Mucosa of stomach (tissue), 1 donor: ENCODE measurements at regions not wholly inside any gene's neighbourhood (a gene's known extent, or its start where the extent isn't known, plus 50 kb on each side); places are given as distances from the start of the nearest gene placed in this dataset.
"Not testable (repeated sequence)": the region's sequence is repeated elsewhere in the genome, so short reads cannot be mapped to it uniquely, and the experiment has no call there.

Experiments used
- H3K27me3 ChIP-seq: one replicate; pipeline ENCODE4 v1.7.0; 2013; ENCODE audit warnings: mild to moderate bottlenecking, low read length; ENCODE audit not compliant: control insufficient read depth, insufficient read depth
- H3K36me3 ChIP-seq: one replicate; pipeline ENCODE4 v1.7.0; 2013; ENCODE audit warnings: low read length; ENCODE audit not compliant: control insufficient read depth, insufficient read depth
- H3K4me1 ChIP-seq: one replicate; pipeline ENCODE4 v1.7.0; 2013; ENCODE audit warnings: mild to moderate bottlenecking, low read length; ENCODE audit not compliant: control insufficient read depth, insufficient read depth
- H3K4me3 ChIP-seq: one replicate; pipeline ENCODE4 v1.7.0; 2013; ENCODE audit warnings: low read length
- H3K9ac ChIP-seq: one replicate; pipeline ENCODE4 v1.7.0; 2013; ENCODE audit warnings: mild to moderate bottlenecking, low read length, moderate library complexity
- H3K9me3 ChIP-seq: one replicate; pipeline ENCODE4 v1.7.0; 2013; ENCODE audit warnings: mild to moderate bottlenecking, low read length, moderate library complexity; ENCODE audit not compliant: control insufficient read depth
- donor health status: Pancreatic carcinoma.

GRCh38 chr2:16201848-16202247 lies 261.5 kb downstream of the MYCN start:
- H3K36me3 ChIP-seq: no peaks in the 10 kb centered on the region
- H3K4me3 ChIP-seq: no peak overlapping the region
- peaks cover 46% of the 10 kb centered on the region for H3K4me1 ChIP-seq
- no peak overlapping the region for H3K9ac ChIP-seq
- no peaks in the 10 kb centered on the region for H3K27me3 ChIP-seq
- no peaks in the 10 kb centered on the region for H3K9me3 ChIP-seq

GRCh38 chr2:16200554-16201193 lies 260.3 kb downstream of the MYCN start:
- peaks cover 51% of the 10 kb centered on the region for H3K4me1 ChIP-seq
- no peaks in the 10 kb centered on the region for H3K36me3 ChIP-seq
- H3K9ac ChIP-seq: no peak overlapping the region
- no peaks in the 10 kb centered on the region for H3K27me3 ChIP-seq
- H3K9me3 ChIP-seq: no peaks in the 10 kb centered on the region
- H3K4me3 ChIP-seq: no peak overlapping the region

- no peaks in the 10 kb centered on the region for H3K9me3 ChIP-seq
- H3K4me1 ChIP-seq: peaks cover 45% of the 10 kb centered on the region
- H3K36me3 ChIP-seq: no peaks in the 10 kb centered on the region
- H3K27me3 ChIP-seq: no peaks in the 10 kb centered on the region
- no peak overlapping the region for H3K4me3 ChIP-seq
- H3K9ac ChIP-seq: no peak overlapping the region
Measured at GRCh38 chr2:16199882-16200553, 259.7 kb downstream of the MYCN start.

GRCh38 chr2:16199241-16199640 lies 258.9 kb downstream of the MYCN start:
- H3K4me3 ChIP-seq, H3K9me3 ChIP-seq, H3K36me3 ChIP-seq, H3K9ac ChIP-seq, H3K27me3 ChIP-seq: not testable (repeated sequence)
- peaks cover 38% of the 10 kb centered on the region for H3K4me1 ChIP-seq

- H3K27me3 ChIP-seq: no peaks in the 10 kb centered on the region
- peaks cover 29% of the 10 kb centered on the region for H3K4me1 ChIP-seq
- no peaks in the 10 kb centered on the region for H3K9me3 ChIP-seq
- H3K4me3 ChIP-seq: no peak overlapping the region
- H3K9ac ChIP-seq: no peak overlapping the region
- no peaks in the 10 kb centered on the region for H3K36me3 ChIP-seq
Measured at GRCh38 chr2:16198166-16198912, 258.0 kb downstream of the MYCN start.

GRCh38 chr2:16197504-16198147 lies 257.3 kb downstream of the MYCN start:
- Histone ChIP-seq H3K36me3 (no peaks in the 10 kb centered on the region), H3K9me3 (no peaks in the 10 kb centered on the region), H3K9ac (no peak overlapping the region), H3K4me3 (no peak overlapping the region), H3K4me1 (peaks cover 28% of the 10 kb centered on the region), H3K27me3 (no peaks in the 10 kb centered on the region)

- no peak overlapping the region for H3K4me3 ChIP-seq
- no peaks in the 10 kb centered on the region for H3K36me3 ChIP-seq
- H3K27me3 ChIP-seq: no peaks in the 10 kb centered on the region
- peaks cover 21% of the 10 kb centered on the region for H3K4me1 ChIP-seq
- H3K9me3 ChIP-seq: no peaks in the 10 kb centered on the region
- H3K9ac ChIP-seq: no peak overlapping the region
Measured at GRCh38 chr2:16196687-16197503, 256.5 kb downstream of the MYCN start.

- Histone ChIP-seq H3K9me3 (no peaks in the 10 kb centered on the region), H3K27me3 (no peaks in the 10 kb centered on the region), H3K9ac (no peak overlapping the region), H3K36me3 (no peaks in the 10 kb centered on the region), H3K4me3 (no peak overlapping the region), H3K4me1 (peaks cover 18% of the 10 kb centered on the region)
Measured at GRCh38 chr2:16195681-16196070, 255.3 kb downstream of the MYCN start.

- Histone ChIP-seq H3K36me3 (no peaks in the 10 kb centered on the region), H3K4me3 (no peak overlapping the region), H3K9me3 (no peaks in the 10 kb centered on the region), H3K27me3 (no peaks in the 10 kb centered on the region), H3K4me1 (peaks cover 18% of the 10 kb centered on the region), H3K9ac (no peak overlapping the region)
Measured at GRCh38 chr2:16194931-16195680, 254.8 kb downstream of the MYCN start.

GRCh38 chr2:16194530-16194929 lies 254.2 kb downstream of the MYCN start:
- Histone ChIP-seq H3K27me3 (no peaks in the 10 kb centered on the region), H3K4me1 (peaks cover 18% of the 10 kb centered on the region), H3K9me3 (no peaks in the 10 kb centered on the region), H3K36me3 (no peaks in the 10 kb centered on the region), H3K9ac (no peak overlapping the region), H3K4me3 (no peak overlapping the region)

- no peaks in the 10 kb centered on the region for H3K27me3 ChIP-seq
- no peaks in the 10 kb centered on the region for H3K9me3 ChIP-seq
- H3K4me1 ChIP-seq: peaks cover 18% of the 10 kb centered on the region
- H3K36me3 ChIP-seq: no peaks in the 10 kb centered on the region
- H3K9ac ChIP-seq: no peak overlapping the region
- no peak overlapping the region for H3K4me3 ChIP-seq
Measured at GRCh38 chr2:16194096-16194390, 253.7 kb downstream of the MYCN start.
